ENCODE measurements at regions not wholly inside any gene's neighbourhood (a gene's known extent, or its start where the extent isn't known, plus 50 kb on each side); places are given as distances from the start of the nearest gene placed in this dataset.

DNA sequence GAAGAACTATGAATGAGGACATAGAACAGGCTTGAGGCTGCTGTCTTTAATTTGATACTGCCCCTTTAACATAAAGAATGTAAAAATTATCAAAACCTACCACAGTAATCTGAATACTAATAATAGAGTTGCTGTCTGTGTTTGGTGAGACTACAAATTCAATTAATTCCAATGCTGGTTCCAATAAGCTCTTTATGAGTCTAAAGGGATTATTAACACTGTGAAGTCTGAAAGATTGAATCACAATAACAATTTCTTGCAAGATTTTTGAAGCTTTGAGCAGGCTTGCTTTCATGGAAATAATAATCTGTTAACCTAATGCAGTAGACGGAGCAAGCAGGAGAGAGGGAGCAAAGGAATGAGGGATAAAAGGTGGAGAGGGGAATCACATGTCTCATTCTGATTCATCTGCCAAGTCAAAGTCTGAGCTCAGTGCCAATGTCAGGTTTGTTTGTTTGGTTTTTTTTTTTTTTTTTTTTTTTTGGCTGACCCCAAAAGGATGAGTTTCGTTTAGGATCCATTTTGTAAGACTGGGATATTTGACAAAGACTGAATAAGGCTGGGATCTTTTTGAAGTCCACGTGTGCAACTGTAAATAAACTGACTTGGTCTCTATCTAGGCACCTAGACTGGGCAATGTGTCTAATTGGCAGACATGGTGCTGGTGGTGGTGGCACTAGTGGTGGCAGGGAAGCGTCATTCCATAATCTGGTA lies 211.6 kb downstream of the RNF144B start:
- intact Hi-C loops (cut with micrococcal nuclease): loop anchor here (10.0 kb wide), 1 partner anchor 274 kb away; no protein-coding TSS in a partner anchor
- DNase-seq (ENCODE audit: extremely low read depth in 1 of 4, low spot score in 3 of 4): no peak
- no peaks in the 10 kb centered on the region for H3K36me3 ChIP-seq (ENCODE audit: control insufficient read depth, insufficient read depth, low read length)
- ChIA-PET POLR2A (interaction anchor here (0.6 kb wide), 1 partner anchor 1476 kb away, joined by 3 read pairs; no protein-coding TSS in a partner anchor), CTCF (ENCODE audit: low intra/inter-chr PET ratio) (no interaction called here)
- no peaks in the 10 kb centered on the region for H3K9me1 ChIP-seq (ENCODE audit: control insufficient read depth, insufficient read depth, low read length)
- H3K9me3 ChIP-seq (replicated peaks; ENCODE audit: control insufficient read depth, insufficient read depth, low read depth, low read length): no peaks in the 10 kb centered on the region
- H3K27ac ChIP-seq (ENCODE audit: extremely low read depth, low read depth, low read length): no peak overlapping the region
- no peak overlapping the region for H3K4me2 ChIP-seq (ENCODE audit: insufficient read depth, low read length)
- H3K4me3 ChIP-seq: no peak overlapping the region
- ATAC-seq: no peak
- in situ Hi-C loops (cut with MboI): loop anchor here (25.0 kb wide), 1 partner anchor 1264 kb away; no protein-coding TSS in a partner anchor
- no peaks in the 10 kb centered on the region for H4K20me1 ChIP-seq (replicated peaks; ENCODE audit: control insufficient read depth, insufficient read depth, low read length)
- no TSS peak for BruUV-seq (replicated peaks)
- no peak overlapping the region for H2AFZ ChIP-seq (ENCODE audit: low read depth, low read length)
- 0% methylated on average over 4 of the region's 4 CpGs for WGBS (ENCODE audit: insufficient coverage, low coverage, missing lambda C conversion rate)
- no peak for FAIRE-seq
- no peak overlapping the region for H3K9ac ChIP-seq (ENCODE audit: insufficient read depth in 1 of 2, low read depth in 2 of 2, low read length in 2 of 2)
- H3K4me1 ChIP-seq (replicated peaks in 1 of 2; ENCODE audit: control insufficient read depth in 2 of 2, insufficient read depth in 2 of 2, low read length in 2 of 2): no peaks in the 10 kb centered on the region
- H3K27me3 ChIP-seq (ENCODE audit: control insufficient read depth in 2 of 2, insufficient read depth in 2 of 2, low read length in 2 of 2): no peaks in the 10 kb centered on the region
- H3K79me2 ChIP-seq (ENCODE audit: control insufficient read depth, insufficient read depth, low read length): no peaks in the 10 kb centered on the region
- TF ChIP-seq GTF2E2 (tag; IDR thresholded peaks at IDR 0.05): no peak
- TF ChIP-seq LCOR (CRISPR knock-in tag; IDR thresholded peaks at IDR 0.05): no peak
- TF ChIP-seq SMAD2 (IDR thresholded peaks at IDR 0.05; ENCODE audit: low read depth, low read length): no peak
- TF ChIP-seq, protein P1, sequence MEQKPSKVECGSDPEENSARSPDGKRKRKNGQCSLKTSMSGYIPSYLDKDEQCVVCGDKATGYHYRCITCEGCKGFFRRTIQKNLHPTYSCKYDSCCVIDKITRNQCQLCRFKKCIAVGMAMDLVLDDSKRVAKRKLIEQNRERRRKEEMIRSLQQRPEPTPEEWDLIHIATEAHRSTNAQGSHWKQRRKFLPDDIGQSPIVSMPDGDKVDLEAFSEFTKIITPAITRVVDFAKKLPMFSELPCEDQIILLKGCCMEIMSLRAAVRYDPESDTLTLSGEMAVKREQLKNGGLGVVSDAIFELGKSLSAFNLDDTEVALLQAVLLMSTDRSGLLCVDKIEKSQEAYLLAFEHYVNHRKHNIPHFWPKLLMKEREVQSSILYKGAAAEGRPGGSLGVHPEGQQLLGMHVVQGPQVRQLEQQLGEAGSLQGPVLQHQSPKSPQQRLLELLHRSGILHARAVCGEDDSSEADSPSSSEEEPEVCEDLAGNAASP (IDR thresholded peaks at IDR 0.05): no peak
- no peak for TF ChIP-seq RBM17 (IDR thresholded peaks at IDR 0.05; ENCODE audit: borderline replicate concordance, low read depth, low read length)
- TF ChIP-seq, protein P2, sequence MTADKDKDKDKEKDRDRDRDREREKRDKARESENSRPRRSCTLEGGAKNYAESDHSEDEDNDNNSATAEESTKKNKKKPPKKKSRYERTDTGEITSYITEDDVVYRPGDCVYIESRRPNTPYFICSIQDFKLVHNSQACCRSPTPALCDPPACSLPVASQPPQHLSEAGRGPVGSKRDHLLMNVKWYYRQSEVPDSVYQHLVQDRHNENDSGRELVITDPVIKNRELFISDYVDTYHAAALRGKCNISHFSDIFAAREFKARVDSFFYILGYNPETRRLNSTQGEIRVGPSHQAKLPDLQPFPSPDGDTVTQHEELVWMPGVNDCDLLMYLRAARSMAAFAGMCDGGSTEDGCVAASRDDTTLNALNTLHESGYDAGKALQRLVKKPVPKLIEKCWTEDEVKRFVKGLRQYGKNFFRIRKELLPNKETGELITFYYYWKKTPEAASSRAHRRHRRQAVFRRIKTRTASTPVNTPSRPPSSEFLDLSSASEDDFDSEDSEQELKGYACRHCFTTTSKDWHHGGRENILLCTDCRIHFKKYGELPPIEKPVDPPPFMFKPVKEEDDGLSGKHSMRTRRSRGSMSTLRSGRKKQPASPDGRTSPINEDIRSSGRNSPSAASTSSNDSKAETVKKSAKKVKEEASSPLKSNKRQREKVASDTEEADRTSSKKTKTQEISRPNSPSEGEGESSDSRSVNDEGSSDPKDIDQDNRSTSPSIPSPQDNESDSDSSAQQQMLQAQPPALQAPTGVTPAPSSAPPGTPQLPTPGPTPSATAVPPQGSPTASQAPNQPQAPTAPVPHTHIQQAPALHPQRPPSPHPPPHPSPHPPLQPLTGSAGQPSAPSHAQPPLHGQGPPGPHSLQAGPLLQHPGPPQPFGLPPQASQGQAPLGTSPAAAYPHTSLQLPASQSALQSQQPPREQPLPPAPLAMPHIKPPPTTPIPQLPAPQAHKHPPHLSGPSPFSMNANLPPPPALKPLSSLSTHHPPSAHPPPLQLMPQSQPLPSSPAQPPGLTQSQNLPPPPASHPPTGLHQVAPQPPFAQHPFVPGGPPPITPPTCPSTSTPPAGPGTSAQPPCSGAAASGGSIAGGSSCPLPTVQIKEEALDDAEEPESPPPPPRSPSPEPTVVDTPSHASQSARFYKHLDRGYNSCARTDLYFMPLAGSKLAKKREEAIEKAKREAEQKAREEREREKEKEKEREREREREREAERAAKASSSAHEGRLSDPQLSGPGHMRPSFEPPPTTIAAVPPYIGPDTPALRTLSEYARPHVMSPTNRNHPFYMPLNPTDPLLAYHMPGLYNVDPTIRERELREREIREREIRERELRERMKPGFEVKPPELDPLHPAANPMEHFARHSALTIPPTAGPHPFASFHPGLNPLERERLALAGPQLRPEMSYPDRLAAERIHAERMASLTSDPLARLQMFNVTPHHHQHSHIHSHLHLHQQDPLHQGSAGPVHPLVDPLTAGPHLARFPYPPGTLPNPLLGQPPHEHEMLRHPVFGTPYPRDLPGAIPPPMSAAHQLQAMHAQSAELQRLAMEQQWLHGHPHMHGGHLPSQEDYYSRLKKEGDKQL (CRISPR knock-in tag; IDR thresholded peaks at IDR 0.05; ENCODE audit: borderline replicate concordance): no peak
- TF ChIP-seq, protein P3, sequence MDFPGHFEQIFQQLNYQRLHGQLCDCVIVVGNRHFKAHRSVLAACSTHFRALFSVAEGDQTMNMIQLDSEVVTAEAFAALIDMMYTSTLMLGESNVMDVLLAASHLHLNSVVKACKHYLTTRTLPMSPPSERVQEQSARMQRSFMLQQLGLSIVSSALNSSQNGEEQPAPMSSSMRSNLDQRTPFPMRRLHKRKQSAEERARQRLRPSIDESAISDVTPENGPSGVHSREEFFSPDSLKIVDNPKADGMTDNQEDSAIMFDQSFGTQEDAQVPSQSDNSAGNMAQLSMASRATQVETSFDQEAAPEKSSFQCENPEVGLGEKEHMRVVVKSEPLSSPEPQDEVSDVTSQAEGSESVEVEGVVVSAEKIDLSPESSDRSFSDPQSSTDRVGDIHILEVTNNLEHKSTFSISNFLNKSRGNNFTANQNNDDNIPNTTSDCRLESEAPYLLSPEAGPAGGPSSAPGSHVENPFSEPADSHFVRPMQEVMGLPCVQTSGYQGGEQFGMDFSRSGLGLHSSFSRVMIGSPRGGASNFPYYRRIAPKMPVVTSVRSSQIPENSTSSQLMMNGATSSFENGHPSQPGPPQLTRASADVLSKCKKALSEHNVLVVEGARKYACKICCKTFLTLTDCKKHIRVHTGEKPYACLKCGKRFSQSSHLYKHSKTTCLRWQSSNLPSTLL (IDR thresholded peaks at IDR 0.05): no peak
